ENCODE measurements at regions not wholly inside any gene's neighbourhood (a gene's known extent, or its start where the extent isn't known, plus 50 kb on each side); places are given as distances from the start of the nearest gene placed in this dataset.

DNA sequence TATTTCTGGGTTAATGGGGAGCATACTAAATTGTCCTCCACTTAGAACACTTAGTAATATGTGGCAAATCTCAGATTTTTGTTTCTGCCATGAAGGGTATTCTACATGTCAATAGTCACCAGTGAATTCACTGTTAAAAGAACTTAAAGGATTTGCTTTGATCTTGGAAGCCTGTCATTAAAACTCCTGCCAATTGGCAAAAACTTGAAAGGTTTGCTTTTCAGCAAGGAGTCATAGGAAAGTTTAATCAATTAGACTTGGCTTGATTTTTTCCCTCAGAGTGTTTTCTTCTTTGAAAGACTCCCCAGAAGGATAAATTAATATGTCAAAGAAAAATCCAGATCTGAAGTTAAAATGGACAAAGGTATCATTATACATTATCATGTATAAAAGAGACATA, 671.9 kb upstream of the PKDCC start:
- TF ChIP-seq, protein P1, sequence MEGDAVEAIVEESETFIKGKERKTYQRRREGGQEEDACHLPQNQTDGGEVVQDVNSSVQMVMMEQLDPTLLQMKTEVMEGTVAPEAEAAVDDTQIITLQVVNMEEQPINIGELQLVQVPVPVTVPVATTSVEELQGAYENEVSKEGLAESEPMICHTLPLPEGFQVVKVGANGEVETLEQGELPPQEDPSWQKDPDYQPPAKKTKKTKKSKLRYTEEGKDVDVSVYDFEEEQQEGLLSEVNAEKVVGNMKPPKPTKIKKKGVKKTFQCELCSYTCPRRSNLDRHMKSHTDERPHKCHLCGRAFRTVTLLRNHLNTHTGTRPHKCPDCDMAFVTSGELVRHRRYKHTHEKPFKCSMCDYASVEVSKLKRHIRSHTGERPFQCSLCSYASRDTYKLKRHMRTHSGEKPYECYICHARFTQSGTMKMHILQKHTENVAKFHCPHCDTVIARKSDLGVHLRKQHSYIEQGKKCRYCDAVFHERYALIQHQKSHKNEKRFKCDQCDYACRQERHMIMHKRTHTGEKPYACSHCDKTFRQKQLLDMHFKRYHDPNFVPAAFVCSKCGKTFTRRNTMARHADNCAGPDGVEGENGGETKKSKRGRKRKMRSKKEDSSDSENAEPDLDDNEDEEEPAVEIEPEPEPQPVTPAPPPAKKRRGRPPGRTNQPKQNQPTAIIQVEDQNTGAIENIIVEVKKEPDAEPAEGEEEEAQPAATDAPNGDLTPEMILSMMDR (conservative IDR thresholded peaks at IDR 0.05 in 1 of 2, IDR thresholded peaks at IDR 0.05 in 1 of 2; ENCODE audit: extremely low read depth in 1 of 2, insufficient read depth in 1 of 2, low read depth in 1 of 2, low read length in 2 of 2): no peak
- no peak for TF ChIP-seq EZH2 (IDR thresholded peaks at IDR 0.05; ENCODE audit: borderline replicate concordance, low read length)

All from mammary epithelial cell (primary cell).